ENCODE measurements at regions not wholly inside any gene's neighbourhood (a gene's known extent, or its start where the extent isn't known, plus 50 kb on each side); places are given as distances from the start of the nearest gene placed in this dataset.

DNA sequence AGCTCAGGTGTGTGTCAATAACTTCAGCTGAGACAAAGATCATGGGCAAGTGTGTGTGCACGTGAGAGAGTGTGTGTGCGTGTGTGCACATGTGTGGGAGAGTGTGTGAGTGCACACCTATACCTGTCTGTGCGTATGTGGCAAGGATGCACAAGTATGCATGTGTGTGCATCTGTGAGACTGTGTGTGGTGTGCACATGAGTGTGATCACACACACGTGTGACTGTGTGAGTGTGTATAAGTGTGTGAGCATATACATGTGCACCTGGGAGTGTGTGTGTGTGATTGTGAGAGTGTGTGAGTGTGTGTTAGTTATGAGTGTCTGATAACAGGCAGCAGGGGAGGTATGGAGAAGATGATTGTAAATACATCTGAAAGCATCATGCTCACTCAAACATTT is 657.3 kb upstream of the PFKP start:
- no peak for TF ChIP-seq ZNF549 (tag by site-specific recombination; IDR thresholded peaks at IDR 0.05)
- TF ChIP-seq, protein P1, sequence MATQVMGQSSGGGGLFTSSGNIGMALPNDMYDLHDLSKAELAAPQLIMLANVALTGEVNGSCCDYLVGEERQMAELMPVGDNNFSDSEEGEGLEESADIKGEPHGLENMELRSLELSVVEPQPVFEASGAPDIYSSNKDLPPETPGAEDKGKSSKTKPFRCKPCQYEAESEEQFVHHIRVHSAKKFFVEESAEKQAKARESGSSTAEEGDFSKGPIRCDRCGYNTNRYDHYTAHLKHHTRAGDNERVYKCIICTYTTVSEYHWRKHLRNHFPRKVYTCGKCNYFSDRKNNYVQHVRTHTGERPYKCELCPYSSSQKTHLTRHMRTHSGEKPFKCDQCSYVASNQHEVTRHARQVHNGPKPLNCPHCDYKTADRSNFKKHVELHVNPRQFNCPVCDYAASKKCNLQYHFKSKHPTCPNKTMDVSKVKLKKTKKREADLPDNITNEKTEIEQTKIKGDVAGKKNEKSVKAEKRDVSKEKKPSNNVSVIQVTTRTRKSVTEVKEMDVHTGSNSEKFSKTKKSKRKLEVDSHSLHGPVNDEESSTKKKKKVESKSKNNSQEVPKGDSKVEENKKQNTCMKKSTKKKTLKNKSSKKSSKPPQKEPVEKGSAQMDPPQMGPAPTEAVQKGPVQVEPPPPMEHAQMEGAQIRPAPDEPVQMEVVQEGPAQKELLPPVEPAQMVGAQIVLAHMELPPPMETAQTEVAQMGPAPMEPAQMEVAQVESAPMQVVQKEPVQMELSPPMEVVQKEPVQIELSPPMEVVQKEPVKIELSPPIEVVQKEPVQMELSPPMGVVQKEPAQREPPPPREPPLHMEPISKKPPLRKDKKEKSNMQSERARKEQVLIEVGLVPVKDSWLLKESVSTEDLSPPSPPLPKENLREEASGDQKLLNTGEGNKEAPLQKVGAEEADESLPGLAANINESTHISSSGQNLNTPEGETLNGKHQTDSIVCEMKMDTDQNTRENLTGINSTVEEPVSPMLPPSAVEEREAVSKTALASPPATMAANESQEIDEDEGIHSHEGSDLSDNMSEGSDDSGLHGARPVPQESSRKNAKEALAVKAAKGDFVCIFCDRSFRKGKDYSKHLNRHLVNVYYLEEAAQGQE (tag by site-specific recombination; IDR thresholded peaks at IDR 0.05), result no peak
- TF ChIP-seq GLI4 (tag by site-specific recombination; IDR thresholded peaks at IDR 0.05), result no peak
- no peak for TF ChIP-seq CTCF (tag by site-specific recombination; IDR thresholded peaks at IDR 0.05)
- no peak for TF ChIP-seq MYNN (tag by site-specific recombination; IDR thresholded peaks at IDR 0.05; ENCODE audit: borderline replicate concordance)
- no peak for TF ChIP-seq GLIS1 (tag by site-specific recombination; IDR thresholded peaks at IDR 0.05)
- TF ChIP-seq ZNF791 (tag by site-specific recombination; IDR thresholded peaks at IDR 0.05), result no peak
- TF ChIP-seq ZNF274 (IDR thresholded peaks at IDR 0.05; ENCODE audit: low read length), result no peak
- TF ChIP-seq ZNF274 (tag by site-specific recombination; IDR thresholded peaks at IDR 0.05; ENCODE audit: borderline replicate concordance), result no peak
- TF ChIP-seq ZNF2 (tag by site-specific recombination; IDR thresholded peaks at IDR 0.05), result no peak
- TF ChIP-seq ZNF629 (tag by site-specific recombination; IDR thresholded peaks at IDR 0.05), result no peak
- TF ChIP-seq KLF9 (tag by site-specific recombination; IDR thresholded peaks at IDR 0.05; ENCODE audit: low read depth), result no peak
